IMR-90 (cell line): ENCODE measurements at regions not wholly inside any gene's neighbourhood (a gene's known extent, or its start where the extent isn't known, plus 50 kb on each side); places are given as distances from the start of the nearest gene placed in this dataset.

ENCODE experiments used
- ATAC-seq: fragments of 200-7000 bp; cut with Tn5 transposase; 2 replicates; pipeline ENCODE4 v1.9.1; 2020; ENCODE audit warnings: low read depth, mild to moderate bottlenecking, moderate library complexity
- BruUV-seq: library from RNA; stranded (reverse); fragments of 400-500 nt; replicated peaks from 2 replicates; lab custom pipeline; 2021; lab: Mats Ljungman, UMichigan
- CTCF ChIA-PET: fragments of 300-600 bp; formaldehyde crosslinking; extraction: SDS; loops from one replicate; lab custom pipeline; 2021; ENCODE audit warnings: antibody characterized with exemption; lab: Yijun Ruan, JAX
- POLR2A ChIA-PET: fragments of 300-600 bp; sonication (Branson Sonifier 250); formaldehyde crosslinking; loops from one replicate; lab custom pipeline; 2022; ENCODE audit warnings: antibody characterized with exemption; ENCODE audit not compliant: unreplicated experiment; lab: Charles Lee
- DNase-seq: peaks from one replicate; pipeline ENCODE4 v3.0.0; 2013
- H2AFZ ChIP-seq: replicated peaks from 2 replicates; pipeline ENCODE3; 2013; ENCODE audit warnings: low read length, mild to moderate bottlenecking; ENCODE audit not compliant: poor library complexity
- H2AK5ac ChIP-seq: 2 replicates; pipeline ENCODE4 v1.6.1; 2013; ENCODE audit warnings: low read depth, low read length, inconsistent platforms
- H2AK9ac ChIP-seq: replicated peaks from 2 replicates; pipeline ENCODE3; 2013; ENCODE audit warnings: mild to moderate bottlenecking, low read depth, low read length, moderate library complexity; ENCODE audit not compliant: poor library complexity
- H2BK120ac ChIP-seq: 2 replicates; pipeline ENCODE4 v1.6.1; 2013; ENCODE audit warnings: low read depth, low read length, inconsistent platforms
- H2BK15ac ChIP-seq: 3 replicates; pipeline ENCODE4 v1.6.1; 2013; ENCODE audit warnings: low read depth, low read length, inconsistent platforms
- H2BK20ac ChIP-seq: 2 replicates; pipeline ENCODE4 v1.6.1; 2013; ENCODE audit warnings: low read depth, mild to moderate bottlenecking, inconsistent platforms, low read length, moderate library complexity
- H2BK5ac ChIP-seq: 2 replicates; pipeline ENCODE4 v1.6.1; 2013; ENCODE audit warnings: mild to moderate bottlenecking, low read depth, low read length, inconsistent platforms; ENCODE audit not compliant: poor library complexity, severe bottlenecking
- H3K14ac ChIP-seq: replicated peaks from 2 replicates; pipeline ENCODE4 v1.6.1; 2013; ENCODE audit warnings: low read depth, low read length, inconsistent platforms
- H3K18ac ChIP-seq: 2 replicates; pipeline ENCODE4 v1.6.1; 2013; ENCODE audit warnings: low read depth, low read length, control low read depth
- H3K23ac ChIP-seq: 2 replicates; pipeline ENCODE4 v1.6.1; 2013; ENCODE audit warnings: low read depth, low read length, inconsistent platforms
- H3K27ac ChIP-seq: 2 replicates; pipeline ENCODE4 v1.5.1; 2013; ENCODE audit warnings: mild to moderate bottlenecking, control low read depth, low read length; ENCODE audit not compliant: insufficient read depth
- H3K27me3 ChIP-seq: 2 replicates; pipeline ENCODE4 v1.6.1; 2013; ENCODE audit warnings: low read length; ENCODE audit not compliant: control insufficient read depth, insufficient read depth
- H3K36me3 ChIP-seq: 2 replicates; pipeline ENCODE4 v1.6.1; 2013; ENCODE audit warnings: low read length, mixed read lengths; ENCODE audit not compliant: control insufficient read depth, insufficient read depth
- H3K4ac ChIP-seq: 2 replicates; pipeline ENCODE4 v1.6.1; 2013; ENCODE audit warnings: low read depth, low read length, inconsistent platforms
- H3K4me1 ChIP-seq: 2 replicates; pipeline ENCODE4 v1.6.1; 2013; ENCODE audit warnings: low read length, mixed read lengths; ENCODE audit not compliant: control insufficient read depth, insufficient read depth
- H3K4me2 ChIP-seq: 2 replicates; pipeline ENCODE4 v1.6.1; 2013; ENCODE audit warnings: low read depth, mild to moderate bottlenecking, control low read depth, low read length, moderate library complexity
- H3K4me3 ChIP-seq: 2 replicates; pipeline ENCODE4 v1.5.1; 2013; ENCODE audit warnings: low read depth, mild to moderate bottlenecking, control low read depth, low read length, moderate library complexity; ENCODE audit not compliant: insufficient read depth
- H3K56ac ChIP-seq: 2 replicates; pipeline ENCODE4 v1.6.1; 2013; ENCODE audit warnings: low read length, inconsistent platforms; ENCODE audit not compliant: insufficient read depth; ENCODE audit errors: extremely low read depth
- H3K79me1 ChIP-seq, 2 experiments: 2 replicates each; pipeline ENCODE4 v1.6.1; 2013; ENCODE audit warnings: low read length in 2 of 2, inconsistent platforms in 1 of 2, low read depth in 1 of 2
- H3K9ac ChIP-seq: 2 replicates; pipeline ENCODE4 v1.6.1; 2013; ENCODE audit warnings: low read depth, low read length, control low read depth
- H3K9me1 ChIP-seq: 2 replicates; pipeline ENCODE4 v1.6.1; 2013; ENCODE audit warnings: low read length, inconsistent platforms; ENCODE audit not compliant: insufficient read depth
- H3K9me3 ChIP-seq: 2 replicates; pipeline ENCODE4 v1.6.1; 2013; ENCODE audit warnings: low read length; ENCODE audit not compliant: control insufficient read depth, insufficient read depth
- H4K20me1 ChIP-seq: 2 replicates; pipeline ENCODE4 v1.6.1; 2013; ENCODE audit warnings: low read length, inconsistent platforms; ENCODE audit not compliant: insufficient read depth
- H4K5ac ChIP-seq: 2 replicates; pipeline ENCODE4 v1.6.1; 2013; ENCODE audit warnings: mild to moderate bottlenecking, low read depth, low read length, control low read depth
- H4K8ac ChIP-seq, 2 experiments: 2 replicates each; pipeline ENCODE4 v1.6.1; 2013; ENCODE audit warnings: low read depth in 2 of 2, low read length in 2 of 2, control low read depth in 1 of 2, inconsistent platforms in 1 of 2
- H4K91ac ChIP-seq: 2 replicates; pipeline ENCODE4 v1.6.1; 2013; ENCODE audit warnings: low read depth, low read length, inconsistent platforms; ENCODE audit not compliant: insufficient read depth
- CEBPB ChIP-seq: IDR thresholded peaks from 2 replicates; pipeline ENCODE4 v1.6.1; 2012; ENCODE audit warnings: low read depth, low read length, improper control_type of control experiment
- CHD1 ChIP-seq: IDR thresholded peaks from 2 replicates; pipeline ENCODE4 v1.6.1; 2012; ENCODE audit warnings: low read depth, low read length, improper control_type of control experiment
- CTCF ChIP-seq: conservative IDR thresholded peaks from 2 replicates; pipeline ENCODE4 v1.5.1; 2012; ENCODE audit warnings: mild to moderate bottlenecking, low read depth, low read length, improper control_type of control experiment
- ELK1 ChIP-seq: fragments of 150-350 bp; IDR thresholded peaks from 2 replicates; pipeline ENCODE4 v1.6.1; 2016; ENCODE audit warnings: low read depth, mild to moderate bottlenecking, low read length, moderate library complexity, borderline replicate concordance
- MAFK ChIP-seq: IDR thresholded peaks from 2 replicates; pipeline ENCODE4 v1.6.1; 2012; ENCODE audit warnings: low read depth, low read length, improper control_type of control experiment
- MAZ ChIP-seq: IDR thresholded peaks from 2 replicates; pipeline ENCODE4 v1.6.1; 2012; ENCODE audit warnings: low read depth, mild to moderate bottlenecking, low read length, improper control_type of control experiment, moderate library complexity, borderline replicate concordance
- MXI1 ChIP-seq: IDR thresholded peaks from 2 replicates; pipeline ENCODE4 v1.6.1; 2012; ENCODE audit warnings: low read depth, mild to moderate bottlenecking, low read length, moderate library complexity, borderline replicate concordance
- NFE2L2 ChIP-seq: fragments of 150-350 bp; IDR thresholded peaks from 2 replicates; pipeline ENCODE4 v1.6.1; 2016; ENCODE audit warnings: low read depth, mild to moderate bottlenecking, low read length
- POLR2A ChIP-seq: IDR thresholded peaks from 2 replicates; pipeline ENCODE4 v1.6.1; 2012; ENCODE audit warnings: mild to moderate bottlenecking, low read depth, low read length
- RAD21 ChIP-seq: IDR thresholded peaks from 2 replicates; pipeline ENCODE4 v1.6.1; 2012; ENCODE audit warnings: low read length, improper control_type of control experiment
- RCOR1 ChIP-seq: IDR thresholded peaks from 2 replicates; pipeline ENCODE4 v1.6.1; 2012; ENCODE audit warnings: mild to moderate bottlenecking, low read length, improper control_type of control experiment; ENCODE audit not compliant: insufficient replicate concordance
- RFX5 ChIP-seq: IDR thresholded peaks from 2 replicates; pipeline ENCODE4 v1.8.0; 2012; ENCODE audit warnings: low read depth, mild to moderate bottlenecking, low read length, moderate library complexity
- SMC3 ChIP-seq: fragments of 150-350 bp; IDR thresholded peaks from 2 replicates; pipeline ENCODE4 v1.6.1; 2016; ENCODE audit warnings: low read depth, mild to moderate bottlenecking, antibody characterized with exemption, low read length, moderate library complexity
- WGBS, 2 experiments: methylation state at CpG; one replicate each; pipeline versions ENCODE4 v1.1.5 to v1.1.7; 2013; ENCODE audit warnings: missing lambda C conversion rate in 2 of 2; ENCODE audit not compliant: insufficient read length in 1 of 2; ENCODE audit errors: extremely low coverage in 2 of 2; 5-methylcytosine and 5-hydroxymethylcytosine counted together
- dilution Hi-C: fragments of 300-500 bp; cut with HindIII; formaldehyde crosslinking; loops from one replicate; pipeline ENCODE4 v1.14.3; 2018; ENCODE audit warnings: low sequenced_read_pairs; ENCODE audit not compliant: unreplicated experiment
- in situ Hi-C: fragments of 300-500 bp; cut with MboI; formaldehyde crosslinking; loops from 3 replicates; pipeline ENCODE4 v1.14.3; 2019; ENCODE audit warnings: low sequenced_read_pairs, inconsistent platforms, mixed read lengths
- intact Hi-C: fragments of 100-400 bp; cut with micrococcal nuclease; formaldehyde crosslinking; loops from 2 replicates; pipeline ENCODE4 v1.10.0; 2022

GRCh38 chr13:79098596-79098995 is 307.5 kb downstream of the RBM26 start:
- Histone ChIP-seq H2AK9ac (no peak overlapping the region), H4K20me1 (no peaks in the 10 kb centered on the region), H2AK5ac (no peak overlapping the region), H3K23ac (no peak overlapping the region), H3K79me1 (no peaks in the 10 kb centered on the region), H3K36me3 (no peaks in the 10 kb centered on the region), H3K9me1 (no peaks in the 10 kb centered on the region), H4K91ac (no peak overlapping the region), H2AFZ (no peak overlapping the region), H3K4me3 (no peak overlapping the region), H3K9ac (no peak overlapping the region), H2BK120ac (no peak overlapping the region), H2BK15ac (no peak overlapping the region), H2BK20ac (no peak overlapping the region), H3K27me3 (no peaks in the 10 kb centered on the region), H3K9me3 (no peaks in the 10 kb centered on the region), H3K4me1 (no peaks in the 10 kb centered on the region), H4K5ac (no peak overlapping the region), H3K18ac (no peak overlapping the region), H3K27ac (no peak overlapping the region), H4K8ac (no peak overlapping the region), H3K56ac (no peak overlapping the region), H2BK5ac (no peak overlapping the region), H3K14ac (no peak overlapping the region), H3K4ac (no peak overlapping the region), H3K4me2 (no peak overlapping the region)
- in situ Hi-C loops = no loop called here
- dilution Hi-C loops = no loop called here
- ChIA-PET CTCF (no interaction called here), POLR2A (no interaction called here)
- BruUV-seq = no TSS peak
- TF ChIP-seq CTCF (no peak), MAFK (no peak), SMC3 (no peak), CHD1 (no peak), RCOR1 (no peak), NFE2L2 (no peak), POLR2A (no peak), RAD21 (no peak), RFX5 (no peak), MXI1 (no peak), ELK1 (no peak), MAZ (no peak), CEBPB (no peak)
- no peak for DNase-seq
- WGBS, 2 experiments = no CpG with 5 or more reads among the region's 4 CpGs
- no peak for ATAC-seq
- intact Hi-C loops = no loop called here
